ENCODE measurements at regions not wholly inside any gene's neighbourhood (a gene's known extent, or its start where the extent isn't known, plus 50 kb on each side); places are given as distances from the start of the nearest gene placed in this dataset.

- DNase-seq (ENCODE audit: extremely low spot score in 2 of 2): no peak
- no peaks in the 10 kb centered on the region for H3K9me3 ChIP-seq
- H3K27ac ChIP-seq: no peak overlapping the region
- TF ChIP-seq POLR2AphosphoS5 (IDR thresholded peaks at IDR 0.05; ENCODE audit: insufficient read depth in 1 of 2, low read depth in 1 of 2) (no peak), POLR2A (IDR thresholded peaks at IDR 0.05) (no peak), CTCF (IDR thresholded peaks at IDR 0.05) (no peak)
- no peaks in the 10 kb centered on the region for H3K4me1 ChIP-seq
- no peaks in the 10 kb centered on the region for H3K27me3 ChIP-seq
- no peaks in the 10 kb centered on the region for H3K36me3 ChIP-seq
- intact Hi-C loops (cut with DNase I): no loop called here
- no peak overlapping the region for H3K4me3 ChIP-seq
Measured at GRCh38 chr18:51425475-51425874, 228.0 kb upstream of the MEX3C start.

DNA sequence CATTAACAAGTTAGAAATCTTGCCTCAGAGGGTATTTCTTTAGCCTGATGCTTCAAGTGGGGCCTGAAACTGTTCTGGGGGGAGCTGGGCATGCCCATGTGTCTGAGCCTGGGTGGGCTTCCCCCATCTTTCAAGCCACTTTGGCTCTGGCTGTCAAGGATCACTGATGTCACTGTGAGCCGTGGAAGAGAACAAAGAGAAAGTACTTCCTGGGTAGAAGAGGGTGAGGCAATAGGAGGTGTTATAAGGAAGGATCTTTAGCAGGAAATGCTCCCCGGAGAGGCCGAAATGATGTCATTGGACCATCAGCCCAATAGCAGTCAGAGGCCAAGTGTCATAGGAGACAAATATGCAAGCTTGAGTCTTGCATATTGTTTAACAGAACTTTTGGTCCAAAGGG lies 228.4 kb upstream of the MEX3C start:
- no peak for DNase-seq (ENCODE audit: extremely low spot score in 2 of 2)
- Histone ChIP-seq H3K36me3 (no peaks in the 10 kb centered on the region), H3K4me3 (no peak overlapping the region), H3K9me3 (no peaks in the 10 kb centered on the region), H3K4me1 (no peaks in the 10 kb centered on the region), H3K27me3 (no peaks in the 10 kb centered on the region), H3K27ac (no peak overlapping the region)
- TF ChIP-seq POLR2AphosphoS5 (IDR thresholded peaks at IDR 0.05; ENCODE audit: insufficient read depth in 1 of 2, low read depth in 1 of 2): no peak
- TF ChIP-seq CTCF (IDR thresholded peaks at IDR 0.05): no peak
- no peak for TF ChIP-seq POLR2A (IDR thresholded peaks at IDR 0.05)
- intact Hi-C loops (cut with DNase I): no loop called here

- TF ChIP-seq POLR2A (IDR thresholded peaks at IDR 0.05) (no peak), CTCF (IDR thresholded peaks at IDR 0.05) (no peak), POLR2AphosphoS5 (IDR thresholded peaks at IDR 0.05; ENCODE audit: insufficient read depth in 1 of 2, low read depth in 1 of 2) (no peak)
- H3K4me1 ChIP-seq: no peaks in the 10 kb centered on the region
- H3K27me3 ChIP-seq: no peaks in the 10 kb centered on the region
- no peaks in the 10 kb centered on the region for H3K36me3 ChIP-seq
- no peaks in the 10 kb centered on the region for H3K9me3 ChIP-seq
- H3K4me3 ChIP-seq: no peak overlapping the region
- no peak overlapping the region for H3K27ac ChIP-seq
- intact Hi-C loops (cut with DNase I): no loop called here
- DNase-seq (ENCODE audit: extremely low spot score in 2 of 2): no peak
Measured at GRCh38 chr18:51426996-51427395, 229.5 kb upstream of the MEX3C start.

GRCh38 chr18:51429644-51430043 lies 232.2 kb upstream of the MEX3C start:
- no peak for TF ChIP-seq POLR2A (IDR thresholded peaks at IDR 0.05)
- TF ChIP-seq POLR2AphosphoS5 (IDR thresholded peaks at IDR 0.05; ENCODE audit: insufficient read depth in 1 of 2, low read depth in 1 of 2): no peak
- no peak for TF ChIP-seq CTCF (IDR thresholded peaks at IDR 0.05)
- intact Hi-C loops (cut with DNase I): no loop called here
- H3K27ac ChIP-seq: no peak overlapping the region
- no peak overlapping the region for H3K4me3 ChIP-seq
- H3K27me3 ChIP-seq: no peaks in the 10 kb centered on the region
- H3K9me3 ChIP-seq: no peaks in the 10 kb centered on the region
- no peaks in the 10 kb centered on the region for H3K36me3 ChIP-seq
- H3K4me1 ChIP-seq: no peaks in the 10 kb centered on the region
- no peak for DNase-seq (ENCODE audit: extremely low spot score in 2 of 2)

- intact Hi-C loops (cut with DNase I): no loop called here
- TF ChIP-seq POLR2AphosphoS5 (IDR thresholded peaks at IDR 0.05; ENCODE audit: insufficient read depth in 1 of 2, low read depth in 1 of 2) (no peak), CTCF (IDR thresholded peaks at IDR 0.05) (no peak), POLR2A (IDR thresholded peaks at IDR 0.05) (no peak)
- no peaks in the 10 kb centered on the region for H3K9me3 ChIP-seq
- H3K4me3 ChIP-seq: no peak overlapping the region
- no peaks in the 10 kb centered on the region for H3K36me3 ChIP-seq
- H3K27me3 ChIP-seq: no peaks in the 10 kb centered on the region
- H3K27ac ChIP-seq: no peak overlapping the region
- no peaks in the 10 kb centered on the region for H3K4me1 ChIP-seq
- DNase-seq (ENCODE audit: extremely low spot score in 2 of 2): no peak
Measured at GRCh38 chr18:51430538-51430937, 233.1 kb upstream of the MEX3C start.

Measured in vagina (tissue), 2 donors.